ENCODE measurements at regions not wholly inside any gene's neighbourhood (a gene's known extent, or its start where the extent isn't known, plus 50 kb on each side); places are given as distances from the start of the nearest gene placed in this dataset.

DNA sequence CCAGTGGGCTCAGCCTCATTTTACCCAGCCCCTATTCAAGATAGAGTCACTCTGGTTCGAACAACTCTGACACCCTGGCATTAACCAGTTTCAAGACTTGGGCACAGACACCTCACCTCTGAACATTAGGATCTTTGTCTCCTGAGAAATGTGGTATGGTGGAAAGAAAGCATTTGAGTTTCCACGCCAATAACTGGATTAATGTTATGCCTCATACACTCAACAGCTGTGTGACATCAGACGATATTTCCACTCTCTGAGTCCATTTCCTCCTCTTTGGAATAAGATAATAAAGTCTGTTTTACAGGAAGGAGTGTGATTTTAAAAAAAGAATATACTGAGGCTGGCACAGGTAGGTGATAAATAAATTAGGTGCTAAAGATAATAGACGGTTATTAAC, 121.3 kb upstream of the CHL1 start:
- WGBS: 58% methylated on average over 4 of the region's 4 CpGs
- Histone ChIP-seq H3K9me3 (no peaks in the 10 kb centered on the region), H3K36me3 (no peaks in the 10 kb centered on the region), H3K27ac (replicated peaks in 1 of 4) (peak overlapping the region in 3 of 4 donors; percentile 10 to 73 (median 47)), H3K4me1 (peaks cover 0 to 20% (median 3%) of the 10 kb centered on the region in 4 donors), H3K27me3 (no peaks in the 10 kb centered on the region), H3K4me3 (no peak overlapping the region)
- TF ChIP-seq, protein P1, sequence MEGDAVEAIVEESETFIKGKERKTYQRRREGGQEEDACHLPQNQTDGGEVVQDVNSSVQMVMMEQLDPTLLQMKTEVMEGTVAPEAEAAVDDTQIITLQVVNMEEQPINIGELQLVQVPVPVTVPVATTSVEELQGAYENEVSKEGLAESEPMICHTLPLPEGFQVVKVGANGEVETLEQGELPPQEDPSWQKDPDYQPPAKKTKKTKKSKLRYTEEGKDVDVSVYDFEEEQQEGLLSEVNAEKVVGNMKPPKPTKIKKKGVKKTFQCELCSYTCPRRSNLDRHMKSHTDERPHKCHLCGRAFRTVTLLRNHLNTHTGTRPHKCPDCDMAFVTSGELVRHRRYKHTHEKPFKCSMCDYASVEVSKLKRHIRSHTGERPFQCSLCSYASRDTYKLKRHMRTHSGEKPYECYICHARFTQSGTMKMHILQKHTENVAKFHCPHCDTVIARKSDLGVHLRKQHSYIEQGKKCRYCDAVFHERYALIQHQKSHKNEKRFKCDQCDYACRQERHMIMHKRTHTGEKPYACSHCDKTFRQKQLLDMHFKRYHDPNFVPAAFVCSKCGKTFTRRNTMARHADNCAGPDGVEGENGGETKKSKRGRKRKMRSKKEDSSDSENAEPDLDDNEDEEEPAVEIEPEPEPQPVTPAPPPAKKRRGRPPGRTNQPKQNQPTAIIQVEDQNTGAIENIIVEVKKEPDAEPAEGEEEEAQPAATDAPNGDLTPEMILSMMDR (IDR thresholded peaks at IDR 0.05): no peak
- TF ChIP-seq EP300 (IDR thresholded peaks at IDR 0.05): no peak
- TF ChIP-seq POLR2A (IDR thresholded peaks at IDR 0.05; ENCODE audit: low read depth): no peak
- no peak for TF ChIP-seq POLR2AphosphoS5 (IDR thresholded peaks at IDR 0.05)
- intact Hi-C loops (cut with DNase I): no loop called here
- no peak for DNase-seq (ENCODE audit: extremely low spot score)

DNA sequence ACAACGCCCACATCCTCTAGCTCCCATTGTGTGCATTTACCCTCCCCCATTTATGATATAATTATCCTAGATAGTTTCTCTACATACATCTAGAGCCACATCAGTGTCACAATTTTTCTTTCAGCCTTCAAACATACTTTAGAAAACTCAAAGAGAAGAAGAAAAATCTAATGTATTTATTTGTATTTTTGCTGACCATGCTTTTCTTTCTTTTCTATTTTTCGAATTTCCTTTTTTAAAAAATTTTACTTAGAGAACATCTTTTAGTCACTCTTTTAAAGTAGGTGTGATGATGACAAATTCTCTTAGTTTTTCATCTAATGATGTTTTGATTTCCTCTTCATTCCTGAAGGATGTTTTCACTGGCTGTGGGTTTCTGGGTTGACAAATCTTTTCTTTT, 117.0 kb upstream of the CHL1 start:
- Histone ChIP-seq H3K36me3 (no peaks in the 10 kb centered on the region), H3K4me1 (peaks cover 0 to 4% (median 0%) of the 10 kb centered on the region in 4 donors), H3K27ac (replicated peaks in 1 of 4) (no peak overlapping the region), H3K27me3 (no peaks in the 10 kb centered on the region), H3K4me3 (no peak overlapping the region), H3K9me3 (no peaks in the 10 kb centered on the region)
- no peak for DNase-seq (ENCODE audit: extremely low spot score)
- 67% methylated on average over 2 of the region's 2 CpGs for WGBS
- intact Hi-C loops (cut with DNase I): no loop called here
- TF ChIP-seq EP300 (IDR thresholded peaks at IDR 0.05) (no peak), POLR2A (IDR thresholded peaks at IDR 0.05; ENCODE audit: low read depth) (no peak), POLR2AphosphoS5 (IDR thresholded peaks at IDR 0.05) (no peak)
- TF ChIP-seq, protein P1 (IDR thresholded peaks at IDR 0.05): no peak

DNA sequence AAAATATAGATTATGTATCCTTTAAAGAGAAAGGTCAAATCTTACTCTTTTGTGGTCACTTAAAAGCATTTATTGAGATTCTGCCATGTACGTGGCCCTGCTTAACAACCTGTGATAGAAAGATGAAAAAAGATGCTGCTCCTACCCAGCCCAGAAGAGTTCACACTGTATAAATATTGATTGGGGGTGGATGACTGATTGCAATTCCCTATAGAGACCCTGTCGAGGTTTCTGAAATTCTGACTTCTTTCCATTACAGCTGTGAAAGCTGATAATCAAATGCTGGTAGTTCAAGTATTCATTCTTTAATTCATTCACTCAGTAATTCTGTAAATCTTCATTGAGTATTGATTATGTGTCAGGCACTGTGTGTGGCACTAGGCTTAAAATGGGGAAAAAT, 114.1 kb upstream of the CHL1 start:
- no peaks in the 10 kb centered on the region for H3K27me3 ChIP-seq
- no peaks in the 10 kb centered on the region for H3K36me3 ChIP-seq
- DNase-seq (ENCODE audit: extremely low spot score): no peak
- no peak overlapping the region for H3K27ac ChIP-seq (replicated peaks in 1 of 4)
- 61% methylated on average over 2 of the region's 2 CpGs for WGBS
- no peak overlapping the region for H3K4me3 ChIP-seq
- intact Hi-C loops (cut with DNase I): no loop called here
- TF ChIP-seq POLR2A (IDR thresholded peaks at IDR 0.05; ENCODE audit: low read depth) (no peak), EP300 (IDR thresholded peaks at IDR 0.05) (no peak), POLR2AphosphoS5 (IDR thresholded peaks at IDR 0.05) (no peak)
- TF ChIP-seq, protein P1 (IDR thresholded peaks at IDR 0.05): no peak
- no peaks in the 10 kb centered on the region for H3K4me1 ChIP-seq
- no peaks in the 10 kb centered on the region for H3K9me3 ChIP-seq

DNA sequence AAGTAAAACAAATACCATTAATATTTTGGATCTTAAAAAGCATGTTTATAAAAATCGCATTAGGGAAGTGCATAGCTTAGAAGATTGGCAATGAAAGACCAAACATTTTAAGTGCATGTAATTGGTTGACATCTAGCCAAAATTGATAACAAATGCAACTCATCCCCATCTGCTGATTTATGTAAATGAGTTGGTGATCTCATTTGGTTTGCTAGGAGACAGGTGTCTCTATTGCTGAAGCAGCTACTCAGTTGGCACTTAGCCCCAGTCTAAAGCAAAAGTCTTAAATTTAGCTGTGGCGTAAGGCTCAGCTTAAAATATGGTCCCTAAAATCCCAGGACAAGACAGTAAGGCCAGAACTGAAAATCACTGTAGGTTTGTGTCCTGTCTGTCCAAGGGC, 113.5 kb upstream of the CHL1 start:
- Histone ChIP-seq H3K4me1 (no peaks in the 10 kb centered on the region), H3K27me3 (no peaks in the 10 kb centered on the region), H3K36me3 (no peaks in the 10 kb centered on the region), H3K9me3 (no peaks in the 10 kb centered on the region), H3K27ac (replicated peaks in 1 of 4) (no peak overlapping the region), H3K4me3 (no peak overlapping the region)
- no peak for TF ChIP-seq POLR2A (IDR thresholded peaks at IDR 0.05; ENCODE audit: low read depth)
- TF ChIP-seq, protein P1 (IDR thresholded peaks at IDR 0.05): no peak
- no peak for TF ChIP-seq POLR2AphosphoS5 (IDR thresholded peaks at IDR 0.05)
- no peak for TF ChIP-seq EP300 (IDR thresholded peaks at IDR 0.05)
- 86% methylated on average over 2 of the region's 2 CpGs for WGBS
- no peak for DNase-seq (ENCODE audit: extremely low spot score)
- intact Hi-C loops (cut with DNase I): no loop called here

DNA sequence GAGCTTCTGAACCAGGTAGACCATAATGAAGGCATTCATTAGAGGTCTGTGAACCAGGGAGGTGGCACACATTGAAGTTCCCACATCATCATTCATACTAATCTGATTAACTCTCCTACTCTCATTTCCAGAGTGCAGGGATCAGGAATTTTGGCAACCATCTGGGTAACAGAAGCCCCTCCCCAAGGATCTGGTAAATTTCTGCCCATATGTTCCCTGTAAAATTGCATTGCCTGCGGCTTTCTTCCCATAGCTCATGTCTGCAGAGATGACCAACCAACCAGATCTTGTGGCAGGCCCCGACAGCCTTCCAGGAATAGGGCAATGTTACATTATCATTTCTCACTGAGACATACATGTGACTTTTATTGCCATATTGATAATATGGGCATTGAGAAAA, 111.4 kb upstream of the CHL1 start:
- H3K4me1 ChIP-seq: no peaks in the 10 kb centered on the region
- H3K27ac ChIP-seq (replicated peaks in 1 of 4): no peak overlapping the region
- 80% methylated on average over 2 of the region's 2 CpGs for WGBS
- H3K27me3 ChIP-seq: no peaks in the 10 kb centered on the region
- H3K4me3 ChIP-seq: no peak overlapping the region
- TF ChIP-seq POLR2AphosphoS5 (IDR thresholded peaks at IDR 0.05): no peak
- TF ChIP-seq, protein P1 (IDR thresholded peaks at IDR 0.05): no peak
- H3K36me3 ChIP-seq: no peaks in the 10 kb centered on the region
- intact Hi-C loops (cut with DNase I): no loop called here
- H3K9me3 ChIP-seq: no peaks in the 10 kb centered on the region
- no peak for DNase-seq (ENCODE audit: extremely low spot score)
